HCT116 (cell line): ENCODE measurements at regions not wholly inside any gene's neighbourhood (a gene's known extent, or its start where the extent isn't known, plus 50 kb on each side); places are given as distances from the start of the nearest gene placed in this dataset.

Experiments used
- ATAC-seq: fragments of 200-7000 bp; cut with Tn5 transposase; 2 replicates; pipeline ENCODE4 v1.9.1; 2020; ENCODE audit warnings: mild to moderate bottlenecking, moderate library complexity
- BruUV-seq: library from RNA; stranded (reverse); fragments of 400-500 nt; replicated peaks from 2 replicates; lab custom pipeline; 2021; lab: Mats Ljungman, UMichigan
- CTCF ChIA-PET: fragments of 300-600 bp; sonication (Branson Sonifier 250); formaldehyde crosslinking; loops from one replicate; lab custom pipeline; 2021; ENCODE audit warnings: antibody characterized with exemption; lab: Charles Lee
- POLR2A ChIA-PET: fragments of 300-600, 350-600 bp; sonication (Branson Sonifier 250); formaldehyde crosslinking; loops from one replicate; lab custom pipeline; 2021; ENCODE audit warnings: antibody characterized with exemption; lab: Charles Lee
- RAD21 ChIA-PET, 2 experiments: fragments of 300-600 bp; sonication (Branson Sonifier 250); formaldehyde crosslinking; loops; one replicate each; lab custom pipeline; 2023; ENCODE audit warnings: low total read pairs in 2 of 2; ENCODE audit not compliant: uncharacterized antibody in 2 of 2, unreplicated experiment in 2 of 2, low non-redundant PET in 1 of 2; lab: Charles Lee
- DNase-seq: peaks from one replicate; pipeline ENCODE4 v3.0.0-alpha.2; 2010; ENCODE audit warnings: low read depth, low spot score
- H2AFZ ChIP-seq: fragments of 200-600 bp; shearing (Covaris generic), sonication (generic); 2 replicates; pipeline ENCODE4 v1.6.1; 2017; ENCODE audit warnings: low read depth, mixed run types, mixed read lengths, antibody characterized with exemption, low read length; ENCODE audit not compliant: poor library complexity, severe bottlenecking
- H3K27ac ChIP-seq: 2 replicates; pipeline ENCODE4 v1.5.1; 2012; ENCODE audit warnings: low read depth, low read length
- H3K27me3 ChIP-seq: fragments of 200-600 bp; sonication (generic); 2 replicates; pipeline ENCODE4 v1.6.1; 2016; ENCODE audit warnings: mixed run types, low read length, mixed read lengths; ENCODE audit not compliant: insufficient read depth
- H3K36me3 ChIP-seq, 2 experiments: fragments of 200-500 bp in 1 of 2; fragments of 200-600 bp in 1 of 2; sonication (Bioruptor generic) in 1 of 2; sonication (generic) in 1 of 2; 2 replicates each; pipeline versions ENCODE4 v1.5.1 to v1.6.1; 2014 to 2016; ENCODE audit warnings: low read length in 2 of 2, inconsistent platforms in 1 of 2, mixed read lengths in 1 of 2, mixed run types in 1 of 2; ENCODE audit not compliant: insufficient read depth in 2 of 2, control insufficient read depth in 1 of 2
- H3K4me1 ChIP-seq, 2 experiments: fragments of 200-600 bp in 1 of 2; sonication (generic) in 1 of 2; 2 replicates each; pipeline versions ENCODE4 v1.5.1 to v1.6.1; 2012 to 2017; ENCODE audit warnings: low read length in 2 of 2, inconsistent platforms in 1 of 2, mild to moderate bottlenecking in 1 of 2, mixed read lengths in 1 of 2, mixed run types in 1 of 2, moderate library complexity in 1 of 2; ENCODE audit not compliant: insufficient read depth in 2 of 2, control insufficient read depth in 1 of 2
- H3K4me2 ChIP-seq: fragments of 200-600 bp; sonication (generic); 2 replicates; pipeline ENCODE4 v1.6.1; 2017; ENCODE audit warnings: mixed run types, low read length, mixed read lengths
- H3K4me3 ChIP-seq, 2 experiments: fragments of 200-600 bp in 1 of 2; sonication (generic) in 1 of 2; replicated peaks in 1 of 2; 2 replicates each; pipeline ENCODE4 v1.5.1; 2011 to 2016; ENCODE audit warnings: low read length in 2 of 2, control low read depth in 1 of 2, low read depth in 1 of 2, mild to moderate bottlenecking in 1 of 2, mixed read lengths in 1 of 2, mixed run types in 1 of 2
- H3K79me2 ChIP-seq: fragments of 200-600 bp; sonication (generic); 2 replicates; pipeline ENCODE4 v1.6.1; 2017; ENCODE audit warnings: mild to moderate bottlenecking, mixed run types, low read length, moderate library complexity, mixed read lengths; ENCODE audit not compliant: insufficient read depth
- H3K9ac ChIP-seq: fragments of 200-600 bp; sonication (generic); 2 replicates; pipeline ENCODE4 v1.6.1; 2016; ENCODE audit warnings: low read length, mixed read lengths
- H3K9me2 ChIP-seq: fragments of 200-600 bp; sonication (generic), shearing (Covaris generic); 2 replicates; pipeline ENCODE4 v1.6.1; 2017; ENCODE audit warnings: mixed run types, mild to moderate bottlenecking, moderate library complexity; ENCODE audit not compliant: insufficient read depth
- H3K9me3 ChIP-seq, 2 experiments: fragments of 200-500 bp in 1 of 2; fragments of 200-600 bp in 1 of 2; sonication (Bioruptor generic) in 1 of 2; sonication (generic) in 1 of 2; 2 replicates each; pipeline ENCODE4 v1.6.1; 2014 to 2017; ENCODE audit warnings: low read length in 2 of 2, mixed read lengths in 2 of 2, inconsistent platforms in 1 of 2, low read depth in 1 of 2, mild to moderate bottlenecking in 1 of 2, mixed run types in 1 of 2, moderate library complexity in 1 of 2; ENCODE audit not compliant: control insufficient read depth in 1 of 2, insufficient read depth in 1 of 2
- H4K20me1 ChIP-seq: fragments of 200-600 bp; sonication (generic), shearing (Covaris generic); 2 replicates; pipeline ENCODE4 v1.6.1; 2017; ENCODE audit warnings: mixed run types, mild to moderate bottlenecking, moderate library complexity; ENCODE audit not compliant: insufficient read depth
- ATF3 ChIP-seq: IDR thresholded peaks from 2 replicates; pipeline ENCODE4 v1.6.1; 2012
- EZH2 ChIP-seq: fragments of 200-600 bp; sonication (generic); IDR thresholded peaks from 2 replicates; pipeline ENCODE4 v1.6.1; 2017; ENCODE audit warnings: antibody characterized with exemption, mixed run types
- FOSL1 ChIP-seq: IDR thresholded peaks from 2 replicates; pipeline ENCODE4 v1.6.1; 2012; ENCODE audit warnings: low read depth
- POLR2A ChIP-seq: IDR thresholded peaks from 2 replicates; pipeline ENCODE4 v1.7.0; 2011; ENCODE audit warnings: borderline replicate concordance; ENCODE audit not compliant: insufficient read depth, insufficient read length; ENCODE audit errors: extremely low read depth
- REST ChIP-seq: IDR thresholded peaks from 2 replicates; pipeline ENCODE4 v1.6.1; 2012; ENCODE audit warnings: low read depth
- SIN3A ChIP-seq: IDR thresholded peaks from 2 replicates; pipeline ENCODE4 v1.6.1; 2012; ENCODE audit warnings: low read depth
- SP1 ChIP-seq: IDR thresholded peaks from 2 replicates; pipeline ENCODE4 v1.6.1; 2012; ENCODE audit warnings: low read depth
- TCF7L2 ChIP-seq: IDR thresholded peaks from 2 replicates; pipeline ENCODE4 v1.7.0; 2011; ENCODE audit warnings: borderline replicate concordance, inconsistent platforms; ENCODE audit not compliant: insufficient read depth, insufficient read length; ENCODE audit errors: extremely low read depth
- intact Hi-C: fragments of 100-400 bp; cut with micrococcal nuclease; formaldehyde crosslinking; loops from 2 replicates; pipeline ENCODE4 v1.10.0; 2022

- Histone ChIP-seq H3K27ac (no peak overlapping the region), H3K9me2 (no peaks in the 10 kb centered on the region), H2AFZ (no peak overlapping the region), H3K79me2 (no peaks in the 10 kb centered on the region), H3K9ac (no peak overlapping the region), H3K9me3 (no peaks in the 10 kb centered on the region), H3K4me3 (no peak overlapping the region), H4K20me1 (no peaks in the 10 kb centered on the region), H3K36me3 (no peaks in the 10 kb centered on the region), H3K27me3 (no peaks in the 10 kb centered on the region), H3K4me1 (no peaks in the 10 kb centered on the region), H3K4me2 (no peak overlapping the region)
- intact Hi-C loops: no loop called here
- POLR2A ChIA-PET: no interaction called here
- ATAC-seq (no peak), DNase-seq (no peak)
- no TSS peak for BruUV-seq
- TF ChIP-seq SP1 (no peak), TCF7L2 (no peak), FOSL1 (no peak), REST (no peak), SIN3A (no peak)
- CTCF ChIA-PET: no interaction called here
- RAD21 ChIA-PET: no interaction called here
These were observed 387.2 kb downstream of the TBC1D32 start for GRCh38 chr6:120947111-120947510.

DNA sequence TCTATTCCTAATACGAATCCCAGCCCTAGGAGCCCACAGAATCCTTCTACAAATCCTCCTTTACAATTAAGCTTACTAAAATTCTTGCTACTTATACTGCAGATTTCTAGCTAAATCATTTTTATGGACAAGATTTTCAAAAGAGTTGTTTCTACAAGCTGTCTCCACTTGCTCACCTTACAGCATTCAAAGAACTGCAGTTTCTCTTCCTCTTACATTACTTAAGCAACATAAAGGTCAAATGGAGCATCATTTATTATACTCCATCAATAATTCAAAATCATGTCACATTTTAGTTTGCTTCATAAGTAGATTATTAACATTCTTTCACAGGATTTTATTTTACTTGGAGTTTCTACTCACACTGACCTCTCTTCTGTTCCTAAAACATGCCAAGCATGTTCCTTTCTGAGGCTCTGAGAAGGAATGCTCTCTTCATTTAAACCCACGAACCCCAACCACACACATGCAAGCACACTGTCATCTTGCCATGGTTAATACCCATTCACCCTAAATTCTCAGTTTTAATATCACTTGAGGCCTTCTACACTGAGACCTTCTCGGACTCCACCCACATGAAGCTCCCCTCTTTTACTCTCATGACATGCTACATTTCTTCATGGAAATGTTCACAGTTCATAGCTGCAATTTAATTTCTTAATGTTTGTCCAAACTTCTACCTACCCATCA is 388.2 kb downstream of the TBC1D32 start:
- Histone ChIP-seq H3K36me3 (no peaks in the 10 kb centered on the region), H3K27ac (no peak overlapping the region), H3K4me3 (no peak overlapping the region), H3K4me1 (no peaks in the 10 kb centered on the region), H3K79me2 (no peaks in the 10 kb centered on the region), H4K20me1 (no peaks in the 10 kb centered on the region), H2AFZ (no peak overlapping the region), H3K9me2 (no peaks in the 10 kb centered on the region), H3K27me3 (no peaks in the 10 kb centered on the region), H3K4me2 (no peak overlapping the region), H3K9me3 (no peaks in the 10 kb centered on the region), H3K9ac (no peak overlapping the region)
- ChIA-PET RAD21 (no interaction called here), CTCF (no interaction called here), POLR2A (no interaction called here)
- DNase-seq: no peak
- ATAC-seq: no peak
- intact Hi-C loops: no loop called here
- no peak for TF ChIP-seq ATF3
- TF ChIP-seq POLR2A: no peak
- no peak for TF ChIP-seq EZH2
- BruUV-seq: no TSS peak
